ENCODE measurements at regions not wholly inside any gene's neighbourhood (a gene's known extent, or its start where the extent isn't known, plus 50 kb on each side); places are given as distances from the start of the nearest gene placed in this dataset.

- intact Hi-C loops (cut with DNase I), result no loop called here
- no peaks in the 10 kb centered on the region for H3K36me3 ChIP-seq
- H3K4me1 ChIP-seq, result no peaks in the 10 kb centered on the region
- H3K27ac ChIP-seq, result no peak overlapping the region
- no peaks in the 10 kb centered on the region for H3K27me3 ChIP-seq
- ATAC-seq, result no peak
- no peaks in the 10 kb centered on the region for H3K9me3 ChIP-seq
- H3K4me3 ChIP-seq, result no peak overlapping the region
- DNase-seq, result no peak
- no peak for TF ChIP-seq CTCF (IDR thresholded peaks at IDR 0.05)
- TF ChIP-seq POLR2A (IDR thresholded peaks at IDR 0.05), result no peak
- 33% methylated on average over 2 of the region's 2 CpGs for WGBS (ENCODE audit: insufficient coverage, low coverage, low lambda C conversion rate, missing lambda C conversion rate)
Observed at GRCh38 chr18:60870261-60871153, 462.7 kb upstream of the CDH20 start.

- intact Hi-C loops (cut with DNase I), result no loop called here
- Histone ChIP-seq H3K36me3 (no peaks in the 10 kb centered on the region), H3K27me3 (no peaks in the 10 kb centered on the region), H3K27ac (no peak overlapping the region), H3K4me1 (no peaks in the 10 kb centered on the region), H3K4me3 (no peak overlapping the region), H3K9me3 (no peaks in the 10 kb centered on the region)
- TF ChIP-seq CTCF (IDR thresholded peaks at IDR 0.05) (no peak), POLR2A (IDR thresholded peaks at IDR 0.05) (no peak)
- DNase-seq (no peak), ATAC-seq (no peak)
- WGBS (ENCODE audit: insufficient coverage, low coverage, low lambda C conversion rate, missing lambda C conversion rate), result 56% methylated on average over 3 of the region's 3 CpGs
Observed at GRCh38 chr18:60872434-60872833, 460.8 kb upstream of the CDH20 start.

GRCh38 chr18:60873708-60874107, 459.5 kb upstream of the CDH20 start:
- no peak overlapping the region for H3K4me3 ChIP-seq
- intact Hi-C loops (cut with DNase I), result no loop called here
- no peak for TF ChIP-seq POLR2A (IDR thresholded peaks at IDR 0.05)
- no peaks in the 10 kb centered on the region for H3K4me1 ChIP-seq
- no peak overlapping the region for H3K27ac ChIP-seq
- no peak for ATAC-seq
- H3K36me3 ChIP-seq, result no peaks in the 10 kb centered on the region
- no peak for DNase-seq
- H3K27me3 ChIP-seq, result no peaks in the 10 kb centered on the region
- H3K9me3 ChIP-seq, result no peaks in the 10 kb centered on the region

GRCh38 chr18:60875957-60876507, 457.2 kb upstream of the CDH20 start:
- Histone ChIP-seq H3K36me3 (no peaks in the 10 kb centered on the region), H3K27me3 (no peaks in the 10 kb centered on the region), H3K27ac (no peak overlapping the region), H3K4me1 (no peaks in the 10 kb centered on the region), H3K4me3 (no peak overlapping the region), H3K9me3 (no peaks in the 10 kb centered on the region)
- TF ChIP-seq POLR2A (IDR thresholded peaks at IDR 0.05) (no peak), CTCF (IDR thresholded peaks at IDR 0.05) (no peak)
- ATAC-seq (no peak), DNase-seq (no peak)
- intact Hi-C loops (cut with DNase I), result no loop called here
- WGBS (ENCODE audit: insufficient coverage, low coverage, low lambda C conversion rate, missing lambda C conversion rate), result 70% methylated on average over 6 of the region's 6 CpGs

- Histone ChIP-seq H3K4me1 (no peaks in the 10 kb centered on the region), H3K36me3 (no peaks in the 10 kb centered on the region), H3K4me3 (no peak overlapping the region), H3K27ac (no peak overlapping the region), H3K27me3 (no peaks in the 10 kb centered on the region), H3K9me3 (no peaks in the 10 kb centered on the region)
- 30% methylated on average over 2 of the region's 2 CpGs for WGBS (ENCODE audit: insufficient coverage, low coverage, low lambda C conversion rate, missing lambda C conversion rate)
- no peak for ATAC-seq
- DNase-seq, result no peak
- intact Hi-C loops (cut with DNase I), result no loop called here
- TF ChIP-seq POLR2A (IDR thresholded peaks at IDR 0.05) (no peak), CTCF (IDR thresholded peaks at IDR 0.05) (no peak)
Observed at GRCh38 chr18:60880184-60880583, 453.0 kb upstream of the CDH20 start.
